Right lobe of liver (tissue), 4 donors: ENCODE measurements at regions not wholly inside any gene's neighbourhood (a gene's known extent, or its start where the extent isn't known, plus 50 kb on each side); places are given as distances from the start of the nearest gene placed in this dataset.

Experiments used
- POLR2A ChIP-seq: fragments of 450-650 bp; IDR thresholded peaks from one replicate; pipeline ENCODE4 v1.6.1; 2017; ENCODE audit warnings: antibody characterized with exemption, mild to moderate bottlenecking
- TF ChIP-seq, protein P1 (sequence below), 4 donors: fragments of 200-600 bp in 3 of 4; fragments of 450-650 bp in 1 of 4; IDR thresholded peaks; one replicate each; pipeline versions ENCODE4 v1.5.1 to v1.8.0; 2016 to 2022; ENCODE audit warnings: antibody characterized with exemption in 4 of 4, mild to moderate bottlenecking in 2 of 4
- donor health status: DM: no; HTN: no; CAD: no.
- donor health status: DM: no; HTN: no; CAD: no.
- donor health status: DM: no; HTN: yes; CAD: no.

DNA sequence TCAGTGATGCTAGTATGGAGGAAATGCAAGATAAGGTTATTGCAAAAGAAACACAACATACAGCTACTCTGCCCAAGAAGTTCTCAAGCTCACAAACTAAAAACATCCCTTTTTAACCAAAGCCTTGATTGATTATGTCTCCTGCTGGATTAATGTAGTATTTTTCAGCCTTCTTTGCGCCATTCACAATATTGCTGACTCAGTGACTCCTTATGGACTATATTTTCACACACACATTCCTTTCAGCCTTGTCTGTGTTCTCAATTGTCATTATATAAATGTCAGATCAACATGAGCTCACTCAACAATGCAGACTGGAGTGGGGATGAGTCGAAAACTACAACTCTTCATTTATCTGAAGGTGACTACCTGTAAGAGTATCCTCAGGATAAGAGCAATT lies 579.3 kb upstream of the CDH8 start:
- TF ChIP-seq, protein P1, sequence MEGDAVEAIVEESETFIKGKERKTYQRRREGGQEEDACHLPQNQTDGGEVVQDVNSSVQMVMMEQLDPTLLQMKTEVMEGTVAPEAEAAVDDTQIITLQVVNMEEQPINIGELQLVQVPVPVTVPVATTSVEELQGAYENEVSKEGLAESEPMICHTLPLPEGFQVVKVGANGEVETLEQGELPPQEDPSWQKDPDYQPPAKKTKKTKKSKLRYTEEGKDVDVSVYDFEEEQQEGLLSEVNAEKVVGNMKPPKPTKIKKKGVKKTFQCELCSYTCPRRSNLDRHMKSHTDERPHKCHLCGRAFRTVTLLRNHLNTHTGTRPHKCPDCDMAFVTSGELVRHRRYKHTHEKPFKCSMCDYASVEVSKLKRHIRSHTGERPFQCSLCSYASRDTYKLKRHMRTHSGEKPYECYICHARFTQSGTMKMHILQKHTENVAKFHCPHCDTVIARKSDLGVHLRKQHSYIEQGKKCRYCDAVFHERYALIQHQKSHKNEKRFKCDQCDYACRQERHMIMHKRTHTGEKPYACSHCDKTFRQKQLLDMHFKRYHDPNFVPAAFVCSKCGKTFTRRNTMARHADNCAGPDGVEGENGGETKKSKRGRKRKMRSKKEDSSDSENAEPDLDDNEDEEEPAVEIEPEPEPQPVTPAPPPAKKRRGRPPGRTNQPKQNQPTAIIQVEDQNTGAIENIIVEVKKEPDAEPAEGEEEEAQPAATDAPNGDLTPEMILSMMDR (IDR thresholded peaks at IDR 0.05), result no peak
- no peak for TF ChIP-seq POLR2A
